ENCODE measurements at regions not wholly inside any gene's neighbourhood (a gene's known extent, or its start where the extent isn't known, plus 50 kb on each side); places are given as distances from the start of the nearest gene placed in this dataset.

DNA sequence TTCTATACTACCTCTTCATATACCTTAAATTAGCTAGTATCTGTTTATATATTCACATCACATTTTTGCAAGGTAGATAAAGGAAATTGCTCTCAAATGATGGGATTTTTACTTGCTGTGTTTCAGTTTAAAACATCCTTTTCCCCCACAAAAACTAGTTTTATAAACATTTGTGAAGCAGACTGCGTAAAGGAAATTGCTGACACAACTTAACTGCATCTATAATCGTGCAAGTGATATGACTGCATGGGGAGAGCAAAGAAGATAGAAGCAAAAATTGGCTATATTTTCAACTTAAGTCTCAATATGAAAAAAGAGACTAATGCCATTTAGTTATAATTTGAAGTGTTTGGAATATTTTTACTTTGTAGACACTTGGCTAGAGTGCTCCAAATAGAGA is 385.2 kb downstream of the C4orf33 start:
- DNase-seq (ENCODE audit: low spot score): no peak

DNA sequence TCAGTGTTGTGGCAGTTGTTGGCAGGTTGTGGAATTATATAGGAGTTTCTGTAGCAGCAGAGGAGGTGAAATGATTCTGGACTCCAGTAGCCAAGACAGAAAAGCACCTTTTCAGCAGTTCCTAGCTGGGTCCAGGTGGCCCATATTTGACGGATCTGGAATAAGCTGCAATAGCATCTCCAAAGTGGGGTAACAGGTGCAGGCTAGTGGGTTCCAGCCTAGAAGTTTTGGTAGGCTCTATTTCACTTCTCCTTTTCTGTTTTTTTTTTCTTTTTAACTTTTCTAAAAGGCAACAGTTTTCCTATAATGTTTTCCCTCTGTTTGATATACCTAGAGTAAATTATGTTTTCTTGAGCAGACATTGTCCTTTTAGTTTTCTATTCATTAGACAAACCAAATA is 392.5 kb downstream of the C4orf33 start:
- TF ChIP-seq, protein P1, sequence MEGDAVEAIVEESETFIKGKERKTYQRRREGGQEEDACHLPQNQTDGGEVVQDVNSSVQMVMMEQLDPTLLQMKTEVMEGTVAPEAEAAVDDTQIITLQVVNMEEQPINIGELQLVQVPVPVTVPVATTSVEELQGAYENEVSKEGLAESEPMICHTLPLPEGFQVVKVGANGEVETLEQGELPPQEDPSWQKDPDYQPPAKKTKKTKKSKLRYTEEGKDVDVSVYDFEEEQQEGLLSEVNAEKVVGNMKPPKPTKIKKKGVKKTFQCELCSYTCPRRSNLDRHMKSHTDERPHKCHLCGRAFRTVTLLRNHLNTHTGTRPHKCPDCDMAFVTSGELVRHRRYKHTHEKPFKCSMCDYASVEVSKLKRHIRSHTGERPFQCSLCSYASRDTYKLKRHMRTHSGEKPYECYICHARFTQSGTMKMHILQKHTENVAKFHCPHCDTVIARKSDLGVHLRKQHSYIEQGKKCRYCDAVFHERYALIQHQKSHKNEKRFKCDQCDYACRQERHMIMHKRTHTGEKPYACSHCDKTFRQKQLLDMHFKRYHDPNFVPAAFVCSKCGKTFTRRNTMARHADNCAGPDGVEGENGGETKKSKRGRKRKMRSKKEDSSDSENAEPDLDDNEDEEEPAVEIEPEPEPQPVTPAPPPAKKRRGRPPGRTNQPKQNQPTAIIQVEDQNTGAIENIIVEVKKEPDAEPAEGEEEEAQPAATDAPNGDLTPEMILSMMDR (IDR thresholded peaks at IDR 0.05; ENCODE audit: extremely low read depth, missing control alignments): no peak
- DNase-seq (ENCODE audit: low spot score): no peak

More for the DNA sequence above, 385.2 kb downstream of the C4orf33 start:
- TF ChIP-seq, protein P1 (IDR thresholded peaks at IDR 0.05; ENCODE audit: extremely low read depth, missing control alignments): no peak

DNA sequence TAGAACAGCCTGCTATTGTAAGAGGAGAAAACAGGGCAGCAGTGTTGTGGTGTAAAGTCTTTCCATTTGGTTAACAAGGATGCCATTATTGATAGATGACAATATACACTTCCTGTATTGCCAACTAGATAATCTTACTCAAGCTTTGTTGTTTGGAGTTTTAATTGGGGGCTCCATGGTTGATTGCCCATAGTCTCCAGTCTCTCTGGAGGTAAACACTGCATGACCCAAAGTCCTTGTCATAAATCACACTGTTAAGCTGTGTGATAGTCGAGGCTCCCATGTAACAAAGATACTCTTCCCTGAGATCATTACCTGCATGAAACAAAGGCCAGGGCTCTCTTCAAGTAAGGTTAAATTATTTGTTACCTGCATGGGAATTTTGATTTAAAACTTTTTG is 394.6 kb downstream of the C4orf33 start:
- no peak for DNase-seq (ENCODE audit: low spot score)
- TF ChIP-seq, protein P1 (IDR thresholded peaks at IDR 0.05; ENCODE audit: extremely low read depth, missing control alignments): no peak

DNA sequence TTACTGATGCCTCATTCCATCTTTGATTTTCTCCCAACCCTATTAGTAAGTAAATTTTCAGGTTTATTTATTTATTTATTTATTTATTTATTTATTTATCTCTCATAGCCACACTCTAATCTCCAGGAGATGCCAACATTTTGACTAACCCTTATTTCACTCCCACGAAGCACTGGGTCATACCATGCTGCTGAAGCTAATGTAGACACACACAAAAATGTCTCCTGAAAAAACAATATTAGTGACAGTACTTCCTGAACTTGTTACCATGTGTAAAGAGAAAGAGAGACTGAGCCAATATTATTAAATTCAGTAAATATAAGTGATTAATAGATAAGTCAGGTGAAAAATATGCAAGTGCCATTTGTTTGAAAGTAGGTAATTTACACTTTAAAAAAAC is 402.7 kb downstream of the C4orf33 start:
- TF ChIP-seq, protein P1 (IDR thresholded peaks at IDR 0.05; ENCODE audit: extremely low read depth, missing control alignments): no peak
- DNase-seq (ENCODE audit: low spot score): no peak

DNA sequence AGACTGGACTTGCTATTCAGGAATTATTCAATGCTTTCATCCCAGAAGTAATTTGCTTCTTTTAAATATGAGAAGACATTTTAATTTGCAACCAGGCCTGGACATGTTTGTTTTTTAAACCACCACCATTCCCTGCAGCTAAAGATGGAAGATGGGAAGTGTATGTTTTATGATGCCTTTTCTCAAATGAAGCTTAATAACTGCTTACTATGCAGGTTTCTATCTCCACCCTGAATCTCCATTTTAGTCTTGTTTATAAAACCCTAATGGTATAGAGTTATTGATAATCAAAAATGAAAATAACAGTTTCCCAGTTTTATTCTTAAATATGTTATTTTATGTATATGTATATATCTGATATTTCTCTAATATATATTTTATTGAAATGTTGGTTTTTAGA is 418.9 kb downstream of the C4orf33 start:
- TF ChIP-seq, protein P1 (IDR thresholded peaks at IDR 0.05; ENCODE audit: extremely low read depth, missing control alignments): no peak
- no peak for DNase-seq (ENCODE audit: low spot score)

DNA sequence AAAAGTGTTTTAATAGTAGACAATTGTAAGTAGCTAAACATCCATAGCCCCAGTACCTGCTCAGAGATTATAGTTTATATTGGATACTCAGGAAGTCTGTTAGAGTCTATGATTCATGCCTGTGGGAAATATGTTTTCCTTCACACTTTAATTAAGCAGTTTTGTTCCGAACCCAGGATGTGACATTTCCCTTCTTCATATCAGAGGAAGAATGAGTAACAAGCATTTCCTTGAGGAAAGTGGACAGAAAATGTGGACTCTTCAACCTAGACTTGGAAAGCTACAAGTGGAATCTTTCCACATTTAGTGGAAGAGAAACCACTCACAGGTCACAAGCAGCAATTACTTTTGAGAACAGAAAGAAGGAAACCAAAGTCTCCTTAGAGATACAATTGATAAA is 419.4 kb downstream of the C4orf33 start:
- TF ChIP-seq, protein P1 (IDR thresholded peaks at IDR 0.05; ENCODE audit: extremely low read depth, missing control alignments): no peak
- no peak for DNase-seq (ENCODE audit: low spot score)

DNA sequence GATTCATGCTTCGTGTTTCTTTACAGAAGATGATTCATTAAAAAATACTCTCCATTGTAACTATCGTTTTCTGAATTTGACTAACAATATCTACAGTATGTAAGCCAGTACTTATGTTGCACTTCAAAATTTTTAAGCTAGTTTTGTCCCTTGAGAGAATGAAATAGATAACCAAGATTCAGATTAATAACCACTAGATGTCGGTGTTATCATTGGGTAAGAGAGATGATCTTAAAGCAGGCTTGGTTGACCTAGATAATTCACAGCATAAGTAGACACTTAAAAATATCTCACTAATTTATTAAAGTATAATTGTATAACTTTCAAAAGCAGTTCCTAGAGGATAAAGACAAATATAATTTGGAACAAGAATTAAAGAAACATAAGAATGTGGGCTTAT is 430.9 kb downstream of the C4orf33 start:
- TF ChIP-seq, protein P1 (IDR thresholded peaks at IDR 0.05; ENCODE audit: extremely low read depth, missing control alignments): no peak
- DNase-seq (ENCODE audit: low spot score): no peak

All from GM20000 (cell line).